ENCODE measurements at regions not wholly inside any gene's neighbourhood (a gene's known extent, or its start where the extent isn't known, plus 50 kb on each side); places are given as distances from the start of the nearest gene placed in this dataset.
"Not testable (repeated sequence)": the region's sequence is repeated elsewhere in the genome, so short reads cannot be mapped to it uniquely, and the experiment has no call there.

GRCh38 chr5:56735849-56736641 is 79.3 kb upstream of the MAP3K1 start:
- H3K4me1 ChIP-seq = peaks cover 0 to 21% (median 4%) of the 10 kb centered on the region in 4 donors
- intact Hi-C loops (cut with DNase I; ENCODE audit: low total_unique reads) = no loop called here

DNA sequence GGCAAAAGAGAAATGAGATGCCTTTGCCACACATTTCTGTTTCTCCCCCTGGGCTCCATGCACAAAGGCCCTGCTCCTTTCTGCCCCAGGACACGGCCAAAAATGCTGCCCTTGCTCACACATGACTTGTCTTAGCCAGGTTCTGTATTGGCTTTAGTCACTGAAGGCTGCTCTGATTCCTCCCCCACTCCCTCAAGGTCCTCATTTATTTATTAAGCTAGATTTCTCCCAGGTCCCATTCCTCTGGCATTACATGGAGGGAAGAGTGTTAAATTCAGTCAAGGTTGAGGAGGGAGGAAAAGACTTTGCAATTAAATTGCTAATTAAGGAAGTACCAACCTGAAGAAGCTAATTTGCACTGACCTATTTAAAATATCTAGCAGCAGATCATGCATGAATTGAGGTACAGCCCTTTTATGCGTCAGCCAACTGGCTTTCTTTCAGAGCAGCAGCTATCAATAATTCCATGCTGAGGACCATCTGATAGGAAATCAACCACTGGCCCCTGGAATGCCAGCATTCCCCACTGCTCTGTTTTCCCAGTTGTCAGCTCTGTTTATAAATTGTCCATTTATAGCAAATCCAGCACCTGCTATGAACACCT is 81.2 kb upstream of the MAP3K1 start:
- H3K4me1 ChIP-seq = peaks cover 0 to 21% (median 4%) of the 10 kb centered on the region in 4 donors
- no peaks in the 10 kb centered on the region for H3K27me3 ChIP-seq
- H3K9me3 ChIP-seq = no peaks in the 10 kb centered on the region
- DNase-seq = peak in 1 of 2 donors; percentile 18
- no peak overlapping the region for H3K27ac ChIP-seq
- 46 to 61% (median 53%) methylated on average over 2 of the region's 2 CpGs for WGBS, 5 donors
- TF ChIP-seq POLR2A (IDR thresholded peaks at IDR 0.05) (no peak), EP300 (IDR thresholded peaks at IDR 0.05) (no peak), POLR2AphosphoS5 (IDR thresholded peaks at IDR 0.05) (no peak)
- TF ChIP-seq, protein P1, sequence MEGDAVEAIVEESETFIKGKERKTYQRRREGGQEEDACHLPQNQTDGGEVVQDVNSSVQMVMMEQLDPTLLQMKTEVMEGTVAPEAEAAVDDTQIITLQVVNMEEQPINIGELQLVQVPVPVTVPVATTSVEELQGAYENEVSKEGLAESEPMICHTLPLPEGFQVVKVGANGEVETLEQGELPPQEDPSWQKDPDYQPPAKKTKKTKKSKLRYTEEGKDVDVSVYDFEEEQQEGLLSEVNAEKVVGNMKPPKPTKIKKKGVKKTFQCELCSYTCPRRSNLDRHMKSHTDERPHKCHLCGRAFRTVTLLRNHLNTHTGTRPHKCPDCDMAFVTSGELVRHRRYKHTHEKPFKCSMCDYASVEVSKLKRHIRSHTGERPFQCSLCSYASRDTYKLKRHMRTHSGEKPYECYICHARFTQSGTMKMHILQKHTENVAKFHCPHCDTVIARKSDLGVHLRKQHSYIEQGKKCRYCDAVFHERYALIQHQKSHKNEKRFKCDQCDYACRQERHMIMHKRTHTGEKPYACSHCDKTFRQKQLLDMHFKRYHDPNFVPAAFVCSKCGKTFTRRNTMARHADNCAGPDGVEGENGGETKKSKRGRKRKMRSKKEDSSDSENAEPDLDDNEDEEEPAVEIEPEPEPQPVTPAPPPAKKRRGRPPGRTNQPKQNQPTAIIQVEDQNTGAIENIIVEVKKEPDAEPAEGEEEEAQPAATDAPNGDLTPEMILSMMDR (IDR thresholded peaks at IDR 0.05) = no peak
- intact Hi-C loops (cut with DNase I; ENCODE audit: low total_unique reads) = no loop called here
- no peak overlapping the region for H3K4me3 ChIP-seq
- H3K36me3 ChIP-seq = no peaks in the 10 kb centered on the region

More at GRCh38 chr5:56735849-56736641, 79.3 kb upstream of the MAP3K1 start:
- Histone ChIP-seq H3K27ac (peak overlapping the region in 1 of 5 donors; percentile 46), H3K4me3 (no peak overlapping the region), H3K9me3 (no peaks in the 10 kb centered on the region), H3K36me3 (no peaks in the 10 kb centered on the region), H3K27me3 (no peaks in the 10 kb centered on the region)
- 68 to 69% (median 69%) methylated on average over 9 of the region's 9 CpGs for WGBS, 5 donors
- peak in 1 of 2 donors; percentile 48 for DNase-seq
- TF ChIP-seq POLR2A (IDR thresholded peaks at IDR 0.05) (no peak), POLR2AphosphoS5 (IDR thresholded peaks at IDR 0.05) (no peak), EP300 (IDR thresholded peaks at IDR 0.05) (no peak)
- TF ChIP-seq, protein P1 (IDR thresholded peaks at IDR 0.05) = no peak

- H3K9me3 ChIP-seq = no peaks in the 10 kb centered on the region
- 50 to 67% (median 54%) methylated on average over 4 of the region's 4 CpGs for WGBS, 5 donors
- no peaks in the 10 kb centered on the region for H3K27me3 ChIP-seq
- peaks cover 0 to 21% (median 4%) of the 10 kb centered on the region in 4 donors for H3K4me1 ChIP-seq
- no peak overlapping the region for H3K27ac ChIP-seq
- H3K4me3 ChIP-seq = no peak overlapping the region
- intact Hi-C loops (cut with DNase I; ENCODE audit: low total_unique reads) = no loop called here
- no peaks in the 10 kb centered on the region for H3K36me3 ChIP-seq
- no peak for DNase-seq
- no peak for TF ChIP-seq EP300 (IDR thresholded peaks at IDR 0.05)
- TF ChIP-seq, protein P1 (IDR thresholded peaks at IDR 0.05) = no peak
- TF ChIP-seq POLR2AphosphoS5 (IDR thresholded peaks at IDR 0.05) = no peak
- no peak for TF ChIP-seq POLR2A (IDR thresholded peaks at IDR 0.05)
These were observed 81.8 kb upstream of the MAP3K1 start for GRCh38 chr5:56733580-56733979.

GRCh38 chr5:56732121-56732520 is 83.2 kb upstream of the MAP3K1 start:
- no peak for DNase-seq
- H3K27me3 ChIP-seq = no peaks in the 10 kb centered on the region
- intact Hi-C loops (cut with DNase I; ENCODE audit: low total_unique reads) = no loop called here
- TF ChIP-seq, protein P1 (IDR thresholded peaks at IDR 0.05) = no peak
- no peak for TF ChIP-seq POLR2A (IDR thresholded peaks at IDR 0.05)
- TF ChIP-seq EP300 (IDR thresholded peaks at IDR 0.05) = no peak
- TF ChIP-seq POLR2AphosphoS5 (IDR thresholded peaks at IDR 0.05) = no peak
- WGBS, 5 donors = 88 to 95% (median 93%) methylated on average over 6 of the region's 6 CpGs
- no peak overlapping the region for H3K4me3 ChIP-seq
- H3K9me3 ChIP-seq = no peaks in the 10 kb centered on the region
- H3K27ac ChIP-seq = no peak overlapping the region
- H3K36me3 ChIP-seq = no peaks in the 10 kb centered on the region
- H3K4me1 ChIP-seq = peaks cover 0 to 21% (median 4%) of the 10 kb centered on the region in 4 donors

DNA sequence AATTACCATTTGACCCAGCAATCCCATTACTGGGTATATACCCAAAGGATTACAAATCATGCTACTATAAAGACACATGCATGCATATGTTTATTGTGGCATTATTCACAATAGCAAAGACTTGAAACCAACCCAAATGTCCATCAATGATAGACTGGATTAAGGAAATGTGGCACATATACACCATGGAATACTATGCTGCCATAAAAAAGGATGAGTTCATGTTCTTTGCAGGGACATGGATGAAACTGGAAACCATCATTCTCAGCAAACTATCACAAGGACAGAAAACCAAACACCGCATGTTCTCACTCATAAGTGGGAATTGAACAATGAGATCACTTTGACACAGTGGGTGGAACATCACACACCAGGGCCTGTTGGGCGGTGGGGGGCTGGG is 83.9 kb upstream of the MAP3K1 start:
- H3K27me3 ChIP-seq; H3K27ac ChIP-seq; H3K9me3 ChIP-seq; H3K4me3 ChIP-seq; intact Hi-C loops (cut with DNase I; ENCODE audit: low total_unique reads); H3K36me3 ChIP-seq; DNase-seq: not testable (repeated sequence)
- WGBS, 5 donors = 93 to 99% (median 97%) methylated on average over 2 of the region's 2 CpGs
- peaks cover 0 to 18% (median 4%) of the 10 kb centered on the region in 4 donors for H3K4me1 ChIP-seq

Measured in stomach (tissue), 8 donors.